Ovary (tissue), 7 donors: ENCODE measurements at regions not wholly inside any gene's neighbourhood (a gene's known extent, or its start where the extent isn't known, plus 50 kb on each side); places are given as distances from the start of the nearest gene placed in this dataset.

Experiments
- DNase-seq, 5 donors: peaks; one replicate each; pipeline ENCODE4 v3.0.0-alpha.2; 2019 to 2020
- H3K27ac ChIP-seq, 2 donors: fragments of 200-600 bp; one replicate each; pipeline versions ENCODE4 v1.5.1 to v1.8.0; 2019 to 2022
- H3K27me3 ChIP-seq: fragments of 200-600 bp; one replicate; pipeline ENCODE4 v1.8.0; 2022
- H3K36me3 ChIP-seq: fragments of 200-600 bp; sonication (generic); one replicate; pipeline ENCODE4 v1.5.1; 2019
- H3K4me1 ChIP-seq: one replicate; pipeline ENCODE4 v1.8.1; 2013; ENCODE audit warnings: mild to moderate bottlenecking, moderate library complexity; ENCODE audit not compliant: insufficient read depth
- H3K4me3 ChIP-seq: fragments of 200-600 bp; sonication (generic); one replicate; pipeline ENCODE4 v1.5.1; 2017
- H3K9me3 ChIP-seq, 2 donors: fragments of 200-600 bp in 1 of 2; sonication (generic) in 1 of 2; one replicate each; pipeline versions ENCODE4 v1.5.1 to v1.8.1; 2013 to 2019; ENCODE audit warnings: mild to moderate bottlenecking in 1 of 2, moderate library complexity in 1 of 2
- CTCF ChIP-seq, 3 donors: fragments of 450-650 bp in 2 of 3; fragments of 200-600 bp in 1 of 3; IDR thresholded peaks; one replicate each; pipeline versions ENCODE4 v1.5.1 to v1.8.0; 2016 to 2022; ENCODE audit warnings: antibody characterized with exemption in 3 of 3, mild to moderate bottlenecking in 1 of 3
- EP300 ChIP-seq: sonication (generic); formaldehyde crosslinking; IDR thresholded peaks from one replicate; pipeline ENCODE4 v1.6.1; 2017; ENCODE audit warnings: antibody characterized with exemption
- POLR2A ChIP-seq: fragments of 450-650 bp; IDR thresholded peaks from one replicate; pipeline ENCODE4 v1.6.1; 2017; ENCODE audit warnings: antibody characterized with exemption, mild to moderate bottlenecking, moderate library complexity
- WGBS, 3 donors: extraction: QIAGEN DNeasy Blood & Tissue Kit in 1 of 3; methylation state at CpG; one replicate each; pipeline versions ENCODE4 v1.1.5 to v1.1.7; 2013 to 2017; 5-methylcytosine and 5-hydroxymethylcytosine counted together
- intact Hi-C, 4 donors: fragments of 100-400 bp; cut with DNase I; formaldehyde crosslinking; loops; one replicate each; pipeline versions ENCODE4 v1.11.0 to v1.15.1; 2022 to 2023
- donor health status: DM: no; HTN: no; CAD: no; lungs with moderate emphysema.
- donor health status: DM: no; HTN: no; CAD: no.
- donor health status: Bipolar disorder and iron deficiency.
- donor health status: DM: no; HTN: no; CAD: no.
- donor health status: DM: yes; HTN: yes; CAD: no.

GRCh38 chr2:15689654-15690053, 98.0 kb downstream of the DDX1 start:
- Histone ChIP-seq H3K4me3 (no peak overlapping the region), H3K9me3 (no peaks in the 10 kb centered on the region), H3K27ac (no peak overlapping the region), H3K4me1 (no peaks in the 10 kb centered on the region), H3K36me3 (no peaks in the 10 kb centered on the region), H3K27me3 (no peaks in the 10 kb centered on the region)
- intact Hi-C loops, result no loop called here
- 57 to 64% (median 60%) methylated on average over 10 of the region's 10 CpGs for WGBS, 3 donors
- no peak for DNase-seq
- TF ChIP-seq CTCF (IDR thresholded peaks at IDR 0.05) (no peak), POLR2A (no peak), EP300 (no peak)

GRCh38 chr2:15691586-15692310, 100.1 kb downstream of the DDX1 start:
- no peaks in the 10 kb centered on the region for H3K27me3 ChIP-seq
- no peaks in the 10 kb centered on the region for H3K36me3 ChIP-seq
- H3K4me3 ChIP-seq, result no peak overlapping the region
- no peaks in the 10 kb centered on the region for H3K9me3 ChIP-seq
- no peak for DNase-seq
- H3K27ac ChIP-seq, result no peak overlapping the region
- WGBS, 3 donors, result 85 to 96% (median 92%) methylated on average over 12 of the region's 12 CpGs
- no peak for TF ChIP-seq CTCF (IDR thresholded peaks at IDR 0.05)
- TF ChIP-seq EP300, result no peak
- no peak for TF ChIP-seq POLR2A
- no peaks in the 10 kb centered on the region for H3K4me1 ChIP-seq
- intact Hi-C loops, result no loop called here

- Histone ChIP-seq H3K9me3 (no peaks in the 10 kb centered on the region), H3K27ac (no peak overlapping the region), H3K36me3 (no peaks in the 10 kb centered on the region), H3K4me1 (no peaks in the 10 kb centered on the region), H3K4me3 (no peak overlapping the region), H3K27me3 (no peaks in the 10 kb centered on the region)
- TF ChIP-seq CTCF (IDR thresholded peaks at IDR 0.05), result no peak
- TF ChIP-seq POLR2A, result no peak
- no peak for DNase-seq
- WGBS, 3 donors, result 94 to 97% (median 97%) methylated on average over 15 of the region's 15 CpGs
- intact Hi-C loops, result no loop called here
Measured at GRCh38 chr2:15692551-15693377, 101.1 kb downstream of the DDX1 start.

- intact Hi-C loops, result no loop called here
Measured at GRCh38 chr2:15693382-15693781, 101.7 kb downstream of the DDX1 start.

More at GRCh38 chr2:15693382-15693781, 101.7 kb downstream of the DDX1 start:
- Histone ChIP-seq H3K27me3 (no peaks in the 10 kb centered on the region), H3K4me1 (no peaks in the 10 kb centered on the region), H3K36me3 (no peaks in the 10 kb centered on the region), H3K27ac (no peak overlapping the region), H3K4me3 (no peak overlapping the region), H3K9me3 (no peaks in the 10 kb centered on the region)
- WGBS, 3 donors, result 93% methylated on average over 4 of the region's 4 CpGs
- no peak for TF ChIP-seq POLR2A
- no peak for TF ChIP-seq EP300
- DNase-seq, result no peak
